MCF 10A (cell line): ENCODE measurements at regions not wholly inside any gene's neighbourhood (a gene's known extent, or its start where the extent isn't known, plus 50 kb on each side); places are given as distances from the start of the nearest gene placed in this dataset.
A peak's percentile ranks its signal among the peaks of the same experiment; 100 is the strongest.

Experiments used
- BruUV-seq: library from RNA; stranded (reverse); fragments of 400-500 nt; replicated peaks from 2 replicates; lab custom pipeline; 2021; lab: Mats Ljungman, UMichigan
- CTCF ChIA-PET: fragments of 300-600 bp; sonication (Branson Sonifier 250); formaldehyde crosslinking; extraction: SDS; loops from one replicate; lab custom pipeline; 2021; ENCODE audit warnings: antibody characterized with exemption, inconsistent platforms; lab: Yijun Ruan, JAX
- POLR2A ChIA-PET: fragments of 300-600, 350-650 bp; sonication (Branson Sonifier 250); formaldehyde crosslinking; extraction: SDS; loops from one replicate; lab custom pipeline; 2020; ENCODE audit warnings: antibody characterized with exemption, inconsistent platforms; lab: Yijun Ruan, JAX
- DNase-seq: peaks from one replicate; pipeline ENCODE4 v3.0.0-alpha.2; 2018; ENCODE audit not compliant: unreplicated experiment
- H3K27ac Mint-ChIP-seq: one replicate; pipeline ENCODE4 v1.8.0; 2022; ENCODE audit warnings: mild to moderate bottlenecking, low read depth, mixed read lengths; ENCODE audit not compliant: unreplicated experiment
- H3K27me3 Mint-ChIP-seq: one replicate; pipeline ENCODE4 v1.8.0; 2022; ENCODE audit warnings: mixed read lengths; ENCODE audit not compliant: insufficient read depth, unreplicated experiment
- H3K36me3 Mint-ChIP-seq: one replicate; pipeline ENCODE4 v1.8.0; 2022; ENCODE audit warnings: mild to moderate bottlenecking, moderate library complexity, mixed read lengths; ENCODE audit not compliant: insufficient read depth, unreplicated experiment
- H3K4me1 Mint-ChIP-seq: one replicate; pipeline ENCODE4 v1.8.0; 2022; ENCODE audit warnings: mixed read lengths; ENCODE audit not compliant: insufficient read depth, unreplicated experiment
- H3K4me3 Mint-ChIP-seq: one replicate; pipeline ENCODE4 v1.8.0; 2022; ENCODE audit warnings: mild to moderate bottlenecking, moderate library complexity, mixed read lengths; ENCODE audit not compliant: unreplicated experiment
- H3K9me3 Mint-ChIP-seq: one replicate; pipeline ENCODE4 v1.8.0; 2022; ENCODE audit warnings: mixed read lengths; ENCODE audit not compliant: unreplicated experiment
- CTCF ChIP-seq: fragments of 200-600 bp; IDR thresholded peaks from one replicate; pipeline ENCODE4 v1.8.0; 2022; ENCODE audit warnings: antibody characterized with exemption, mild to moderate bottlenecking; ENCODE audit not compliant: unreplicated experiment
- intact Hi-C: fragments of 100-400 bp; cut with micrococcal nuclease; formaldehyde crosslinking; loops from 2 replicates; pipeline ENCODE4 v1.14.1; 2022

GRCh38 chr4:189800545-189801088 is 140.1 kb upstream of the FRG1 start:
- no peaks in the 10 kb centered on the region for H3K4me1 Mint-ChIP-seq
- H3K4me3 Mint-ChIP-seq: no peak overlapping the region
- peaks cover 8% of the 10 kb centered on the region for H3K9me3 Mint-ChIP-seq
- ChIA-PET CTCF (no interaction called here), POLR2A (interaction anchor here (0.7 kb wide), 1 partner anchor 12 kb away, joined by 3 read pairs; no protein-coding TSS in a partner anchor)
- no peak for TF ChIP-seq CTCF
- H3K27ac Mint-ChIP-seq: no peak overlapping the region
- BruUV-seq: no TSS peak
- no peaks in the 10 kb centered on the region for H3K36me3 Mint-ChIP-seq
- DNase-seq: no peak
- intact Hi-C loops: no loop called here
- no peaks in the 10 kb centered on the region for H3K27me3 Mint-ChIP-seq

- ChIA-PET POLR2A (no interaction called here), CTCF (no interaction called here)
- Mint-ChIP-seq H3K4me3 (no peak overlapping the region), H3K36me3 (no peaks in the 10 kb centered on the region), H3K27me3 (no peaks in the 10 kb centered on the region), H3K4me1 (no peaks in the 10 kb centered on the region), H3K9me3 (peaks cover 14% of the 10 kb centered on the region), H3K27ac (no peak overlapping the region)
- intact Hi-C loops: no loop called here
- peak; percentile 31 for TF ChIP-seq CTCF
- no peak for DNase-seq
- no TSS peak for BruUV-seq
Observed at GRCh38 chr4:189802884-189803283, 137.8 kb upstream of the FRG1 start.

- BruUV-seq: no TSS peak
- Mint-ChIP-seq H3K36me3 (peaks cover 7% of the 10 kb centered on the region), H3K4me1 (no peaks in the 10 kb centered on the region), H3K9me3 (peaks cover 22% of the 10 kb centered on the region), H3K27me3 (no peaks in the 10 kb centered on the region), H3K27ac (no peak overlapping the region), H3K4me3 (no peak overlapping the region)
- intact Hi-C loops: no loop called here
- POLR2A ChIA-PET: no interaction called here
- CTCF ChIA-PET: interaction anchor here (0.6 to 4.7 kb wide), 4 partner anchors 12 to 774 kb away, joined by 3 to 23 read pairs (median 3); no protein-coding TSS in a partner anchor
- TF ChIP-seq CTCF: no peak
- no peak for DNase-seq
Observed at GRCh38 chr4:189804894-189805293, 135.8 kb upstream of the FRG1 start.

- H3K27me3 Mint-ChIP-seq: no peaks in the 10 kb centered on the region
- ChIA-PET CTCF (interaction anchor here (0.5 to 4.7 kb wide), 3 partner anchors 10 to 886 kb away, joined by 3 to 23 read pairs (median 4); no protein-coding TSS in a partner anchor), POLR2A (interaction anchor here (1.2 kb wide), 1 partner anchor 115 kb away, joined by 3 read pairs; no protein-coding TSS in a partner anchor)
- BruUV-seq: no TSS peak
- H3K9me3 Mint-ChIP-seq: peaks cover 22% of the 10 kb centered on the region
- intact Hi-C loops: no loop called here
- H3K4me1 Mint-ChIP-seq: no peaks in the 10 kb centered on the region
- H3K27ac Mint-ChIP-seq: no peak overlapping the region
- TF ChIP-seq CTCF: no peak
- H3K4me3 Mint-ChIP-seq: no peak overlapping the region
- peaks cover 7% of the 10 kb centered on the region for H3K36me3 Mint-ChIP-seq
- no peak for DNase-seq
Observed at GRCh38 chr4:189806506-189806905, 134.2 kb upstream of the FRG1 start.
